HG03558 (cell line): ENCODE measurements at regions not wholly inside any gene's neighbourhood (a gene's known extent, or its start where the extent isn't known, plus 50 kb on each side); places are given as distances from the start of the nearest gene placed in this dataset.

Experiments
- ATAC-seq: cut with Tn5 transposase; IDR thresholded peaks from one replicate; pipeline ENCODE4 v1.9.1; 2021; ENCODE audit warnings: moderate number of reproducible peaks; ENCODE audit not compliant: unreplicated experiment; ENCODE audit errors: extremely low read depth

- no peak for ATAC-seq
These were observed 83.6 kb downstream of the HPGD start for GRCh38 chr4:174438711-174439110.

- no peak for ATAC-seq
These were observed 84.5 kb downstream of the HPGD start for GRCh38 chr4:174437749-174438148.

GRCh38 chr4:174437324-174437723, 85.0 kb downstream of the HPGD start:
- no peak for ATAC-seq

GRCh38 chr4:174436377-174436776, 85.9 kb downstream of the HPGD start:
- ATAC-seq, result no peak

GRCh38 chr4:174435974-174436373, 86.3 kb downstream of the HPGD start:
- no peak for ATAC-seq

- no peak for ATAC-seq
These were observed 87.8 kb downstream of the HPGD start for GRCh38 chr4:174434455-174434854.

GRCh38 chr4:174430576-174430975, 91.7 kb downstream of the HPGD start:
- ATAC-seq, result no peak

- no peak for ATAC-seq
These were observed 92.4 kb downstream of the HPGD start for GRCh38 chr4:174429701-174430410.

GRCh38 chr4:174427571-174428140, 94.6 kb downstream of the HPGD start:
- ATAC-seq, result no peak

- ATAC-seq, result no peak
These were observed 96.6 kb downstream of the HPGD start for GRCh38 chr4:174425669-174426068.

GRCh38 chr4:174423257-174423944, 98.9 kb downstream of the HPGD start:
- peak; percentile 73 for ATAC-seq

- no peak for ATAC-seq
These were observed 99.4 kb downstream of the HPGD start for GRCh38 chr4:174422893-174423256.

- ATAC-seq, result no peak
These were observed 102.0 kb downstream of the HPGD start for GRCh38 chr4:174420316-174420715.

GRCh38 chr4:174418640-174419212, 103.6 kb downstream of the HPGD start:
- ATAC-seq, result no peak

- no peak for ATAC-seq
These were observed 113.3 kb downstream of the HPGD start for GRCh38 chr4:174408841-174409552.

- ATAC-seq, result no peak
These were observed 115.9 kb downstream of the HPGD start for GRCh38 chr4:174406383-174406782.

- ATAC-seq, result no peak
These were observed 116.4 kb downstream of the HPGD start for GRCh38 chr4:174405923-174406322.

- ATAC-seq, result no peak
These were observed 117.6 kb downstream of the HPGD start for GRCh38 chr4:174404677-174405076.

GRCh38 chr4:174403177-174403543, 119.1 kb downstream of the HPGD start:
- ATAC-seq, result no peak

GRCh38 chr4:174402470-174403176, 118.9 kb downstream of the CEP44 start:
- no peak for ATAC-seq
